ENCODE measurements at regions not wholly inside any gene's neighbourhood (a gene's known extent, or its start where the extent isn't known, plus 50 kb on each side); places are given as distances from the start of the nearest gene placed in this dataset.

DNA sequence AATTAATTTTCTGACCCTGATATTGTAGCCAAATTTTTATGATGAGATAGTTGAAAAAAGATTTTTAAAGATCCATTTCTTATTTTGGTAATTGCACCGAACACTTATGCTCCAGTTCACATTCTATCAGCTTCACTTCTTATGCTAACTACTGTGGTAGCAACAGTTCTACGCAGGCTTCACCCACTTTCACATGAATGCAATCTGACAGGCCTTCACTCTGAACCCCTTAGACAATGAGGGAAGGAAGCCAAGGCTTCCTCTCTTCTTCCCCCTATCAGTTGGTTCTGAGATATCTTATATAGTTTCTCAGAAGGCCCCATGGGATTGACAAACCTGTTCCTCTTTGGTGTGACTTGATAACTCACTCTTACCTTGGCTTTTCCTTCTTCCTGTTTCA, 185.8 kb downstream of the CETN3 start:
- TF ChIP-seq, protein P1, sequence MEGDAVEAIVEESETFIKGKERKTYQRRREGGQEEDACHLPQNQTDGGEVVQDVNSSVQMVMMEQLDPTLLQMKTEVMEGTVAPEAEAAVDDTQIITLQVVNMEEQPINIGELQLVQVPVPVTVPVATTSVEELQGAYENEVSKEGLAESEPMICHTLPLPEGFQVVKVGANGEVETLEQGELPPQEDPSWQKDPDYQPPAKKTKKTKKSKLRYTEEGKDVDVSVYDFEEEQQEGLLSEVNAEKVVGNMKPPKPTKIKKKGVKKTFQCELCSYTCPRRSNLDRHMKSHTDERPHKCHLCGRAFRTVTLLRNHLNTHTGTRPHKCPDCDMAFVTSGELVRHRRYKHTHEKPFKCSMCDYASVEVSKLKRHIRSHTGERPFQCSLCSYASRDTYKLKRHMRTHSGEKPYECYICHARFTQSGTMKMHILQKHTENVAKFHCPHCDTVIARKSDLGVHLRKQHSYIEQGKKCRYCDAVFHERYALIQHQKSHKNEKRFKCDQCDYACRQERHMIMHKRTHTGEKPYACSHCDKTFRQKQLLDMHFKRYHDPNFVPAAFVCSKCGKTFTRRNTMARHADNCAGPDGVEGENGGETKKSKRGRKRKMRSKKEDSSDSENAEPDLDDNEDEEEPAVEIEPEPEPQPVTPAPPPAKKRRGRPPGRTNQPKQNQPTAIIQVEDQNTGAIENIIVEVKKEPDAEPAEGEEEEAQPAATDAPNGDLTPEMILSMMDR (IDR thresholded peaks at IDR 0.05): no peak
- no peak for TF ChIP-seq POLR2A (IDR thresholded peaks at IDR 0.05)
